Naive thymus-derived CD4-positive, alpha-beta T cell (primary cell): ENCODE measurements at regions not wholly inside any gene's neighbourhood (a gene's known extent, or its start where the extent isn't known, plus 50 kb on each side); places are given as distances from the start of the nearest gene placed in this dataset.
A peak's percentile ranks its signal among the peaks of the same experiment; 100 is the strongest.

Experiments
- ATAC-seq: fragments of 150-1000 bp; cut with Tn5 transposase; 2 replicates; pipeline ENCODE4 v1.10.0; 2021; ENCODE audit warnings: mild to moderate bottlenecking, moderate library complexity
- CTCF ChIA-PET: fragments of 350-600 bp; sonication (Branson Sonifier 250); formaldehyde crosslinking; loops from one replicate; lab custom pipeline; 2021; ENCODE audit warnings: antibody characterized with exemption; lab: Charles Lee
- POLR2A ChIA-PET: fragments of 350-600 bp; sonication (Branson Sonifier 250); formaldehyde crosslinking; loops from one replicate; lab custom pipeline; 2021; ENCODE audit warnings: antibody characterized with exemption, inconsistent platforms; lab: Charles Lee
- DNase-seq, 9 donors: peaks; one replicate each; pipeline versions ENCODE4 v3.0.0 to v3.0.0-alpha.2; 2020 to 2022; ENCODE audit warnings: mixed read lengths in 1 of 9
- H3K27ac ChIP-seq: one replicate; pipeline ENCODE4 v1.7.0; 2013; ENCODE audit warnings: mild to moderate bottlenecking, low read depth, low read length, moderate library complexity
- H3K27me3 ChIP-seq, 2 donors: one replicate each; pipeline ENCODE4 v1.7.0; 2013; ENCODE audit warnings: low read length in 2 of 2, mild to moderate bottlenecking in 2 of 2, moderate library complexity in 2 of 2; ENCODE audit not compliant: control insufficient read depth in 2 of 2, insufficient read depth in 2 of 2
- H3K36me3 ChIP-seq, 3 experiments: 1 replicate in 2 of 3; 2 replicates in 1 of 3; pipeline ENCODE4 v1.7.0; 2013; ENCODE audit warnings: low read length in 3 of 3, mild to moderate bottlenecking in 3 of 3, moderate library complexity in 1 of 3; ENCODE audit not compliant: insufficient read depth in 3 of 3, control insufficient read depth in 2 of 3
- H3K4me1 ChIP-seq, 2 donors: one replicate each; pipeline ENCODE4 v1.7.0; 2013; ENCODE audit warnings: low read length in 2 of 2, mild to moderate bottlenecking in 2 of 2, moderate library complexity in 1 of 2; ENCODE audit not compliant: control insufficient read depth in 2 of 2, insufficient read depth in 2 of 2
- H3K4me3 ChIP-seq: 2 replicates; pipeline ENCODE4 v1.7.0; 2013; ENCODE audit warnings: mild to moderate bottlenecking, low read length
- H3K9me3 ChIP-seq, 3 experiments: 1 replicate in 2 of 3; 2 replicates in 1 of 3; pipeline ENCODE4 v1.7.0; 2013; ENCODE audit warnings: low read length in 3 of 3; ENCODE audit not compliant: control insufficient read depth in 2 of 3
- H3K27ac Mint-ChIP-seq, 9 donors: one replicate each; pipeline ENCODE4 v1.8.0; 2020 to 2022; ENCODE audit warnings: mixed read lengths in 9 of 9, mild to moderate bottlenecking in 8 of 9, moderate library complexity in 5 of 9, inconsistent platforms in 2 of 9
- H3K27me3 Mint-ChIP-seq, 5 donors: one replicate each; pipeline ENCODE4 v1.8.0; 2021 to 2022; ENCODE audit warnings: mixed read lengths in 5 of 5, mild to moderate bottlenecking in 1 of 5
- H3K36me3 Mint-ChIP-seq, 5 donors: one replicate each; pipeline ENCODE4 v1.8.0; 2020 to 2022; ENCODE audit warnings: mixed read lengths in 5 of 5, mild to moderate bottlenecking in 3 of 5, inconsistent platforms in 1 of 5
- H3K4me1 Mint-ChIP-seq, 7 donors: one replicate each; pipeline ENCODE4 v1.8.0; 2020 to 2022; ENCODE audit warnings: mixed read lengths in 7 of 7, mild to moderate bottlenecking in 3 of 7, inconsistent platforms in 1 of 7
- H3K4me3 Mint-ChIP-seq, 10 donors: one replicate each; pipeline ENCODE4 v1.8.0; 2020 to 2022; ENCODE audit warnings: mild to moderate bottlenecking in 10 of 10, mixed read lengths in 10 of 10, moderate library complexity in 6 of 10, inconsistent platforms in 2 of 10
- H3K9me3 Mint-ChIP-seq, 11 donors: one replicate each; pipeline ENCODE4 v1.8.0; 2020 to 2022; ENCODE audit warnings: mixed read lengths in 11 of 11, mild to moderate bottlenecking in 4 of 11, inconsistent platforms in 1 of 11, moderate library complexity in 1 of 11
- intact Hi-C, 2 donors: fragments of 100-400 bp; cut with micrococcal nuclease; formaldehyde crosslinking; loops; one replicate each; pipeline ENCODE4 v1.15.1; 2023

DNA sequence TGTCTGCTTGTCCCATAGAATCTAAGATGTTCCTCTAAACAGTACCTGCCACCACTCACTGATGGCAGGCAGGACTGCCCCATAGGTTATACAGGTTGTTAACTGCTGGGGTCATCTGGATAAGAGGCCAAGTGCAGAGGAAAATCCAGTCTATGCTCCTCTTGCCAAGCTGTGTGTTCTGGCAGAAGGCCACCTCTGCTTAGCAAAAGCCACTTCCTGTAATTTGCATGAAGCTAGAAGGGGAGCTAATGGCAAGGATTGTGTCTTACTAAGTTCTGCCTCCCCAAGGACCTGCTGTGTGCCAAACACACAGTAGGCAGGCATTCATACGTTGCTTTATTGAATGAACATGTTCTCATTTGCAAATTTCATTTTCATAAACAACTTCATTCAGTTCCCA, 445.4 kb downstream of the BCL11B start:
- ATAC-seq (no peak), DNase-seq (peak in 5 of 9 donors; percentile 13 to 30 (median 20))
- Mint-ChIP-seq H3K27me3 (peaks cover 0 to 2% (median 0%) of the 10 kb centered on the region in 5 donors), H3K4me3 (no peak overlapping the region), H3K4me1 (peaks cover 0 to 34% (median 18%) of the 10 kb centered on the region in 7 donors), H3K27ac (peak overlapping the region in 1 of 9 donors; percentile 23), H3K36me3 (no peaks in the 10 kb centered on the region), H3K9me3 (no peaks in the 10 kb centered on the region)
- Histone ChIP-seq H3K36me3 (no peaks in the 10 kb centered on the region), H3K27ac (no peak overlapping the region), H3K4me3 (no peak overlapping the region), H3K27me3 (no peaks in the 10 kb centered on the region), H3K9me3 (no peaks in the 10 kb centered on the region), H3K4me1 (peaks cover 7 to 9% of the 10 kb centered on the region in 2 donors)
- ChIA-PET CTCF (no interaction called here), POLR2A (no interaction called here)
- intact Hi-C loops: no loop called here

DNA sequence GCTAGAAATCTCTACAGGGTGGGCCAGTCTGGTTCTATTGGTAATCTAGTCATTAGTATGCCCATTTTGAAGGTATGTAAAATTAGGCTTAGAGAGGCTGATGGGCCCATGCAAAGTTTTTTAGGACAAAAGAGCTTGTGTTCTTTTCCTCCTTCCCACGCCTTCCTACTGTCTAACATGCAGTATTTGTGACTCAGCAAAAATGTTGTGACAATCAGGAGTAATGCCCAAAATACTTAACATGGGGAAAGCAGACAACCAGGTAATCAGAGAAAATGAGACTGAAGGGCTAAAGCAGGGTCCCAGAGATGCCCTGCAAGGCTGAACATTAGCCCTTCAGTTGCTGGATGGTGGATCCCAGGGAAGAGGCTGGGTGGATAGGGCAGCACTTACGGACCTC, 437.9 kb downstream of the BCL11B start:
- H3K27me3 ChIP-seq: no peaks in the 10 kb centered on the region
- no peaks in the 10 kb centered on the region for H3K36me3 ChIP-seq
- peaks cover 0 to 3% (median 0%) of the 10 kb centered on the region in 7 donors for H3K4me1 Mint-ChIP-seq
- no peaks in the 10 kb centered on the region for H3K9me3 Mint-ChIP-seq
- H3K27ac Mint-ChIP-seq: no peak overlapping the region
- H3K4me3 ChIP-seq: no peak overlapping the region
- ChIA-PET CTCF (no interaction called here), POLR2A (no interaction called here)
- no peaks in the 10 kb centered on the region for H3K9me3 ChIP-seq
- H3K36me3 Mint-ChIP-seq: no peaks in the 10 kb centered on the region
- intact Hi-C loops: no loop called here
- H3K4me3 Mint-ChIP-seq: no peak overlapping the region
- ATAC-seq: no peak
- DNase-seq: no peak
- no peak overlapping the region for H3K27ac ChIP-seq
- H3K4me1 ChIP-seq: no peaks in the 10 kb centered on the region
- no peaks in the 10 kb centered on the region for H3K27me3 Mint-ChIP-seq

DNA sequence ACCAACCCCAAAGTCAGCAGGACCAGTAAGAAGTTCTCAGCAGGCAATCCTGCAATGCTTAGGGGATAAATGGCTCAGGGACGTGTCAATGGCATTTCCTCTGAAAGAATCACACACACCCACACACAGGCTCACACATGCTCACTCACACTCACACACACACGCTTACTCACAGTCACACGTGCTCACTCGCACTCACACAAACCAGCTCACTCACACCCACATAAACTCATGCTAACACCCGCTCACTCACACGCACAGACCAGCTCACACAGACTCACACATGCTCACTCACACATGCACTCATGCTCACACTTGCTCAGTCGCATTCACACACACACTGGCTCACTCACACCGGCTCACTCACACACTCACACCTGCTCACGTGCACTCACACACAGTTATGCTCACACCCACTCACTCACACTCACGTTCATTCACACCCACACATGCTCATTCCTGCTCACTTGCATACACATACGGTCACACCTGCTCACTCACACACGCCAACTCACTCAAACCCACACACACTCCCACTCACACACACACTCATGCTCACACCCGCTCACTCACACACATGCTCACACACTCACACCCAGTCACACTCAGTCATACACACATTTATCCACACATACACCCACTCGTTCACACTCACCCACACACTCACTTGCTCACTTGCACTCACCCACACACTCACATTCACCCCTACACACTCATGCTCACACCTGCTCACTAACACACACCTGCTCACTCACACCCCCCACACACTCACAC, 436.8 kb downstream of the BCL11B start:
- intact Hi-C loops: no loop called here
- H3K4me1 Mint-ChIP-seq: peaks cover 0 to 10% (median 0%) of the 10 kb centered on the region in 7 donors
- CTCF ChIA-PET: no interaction called here

DNA sequence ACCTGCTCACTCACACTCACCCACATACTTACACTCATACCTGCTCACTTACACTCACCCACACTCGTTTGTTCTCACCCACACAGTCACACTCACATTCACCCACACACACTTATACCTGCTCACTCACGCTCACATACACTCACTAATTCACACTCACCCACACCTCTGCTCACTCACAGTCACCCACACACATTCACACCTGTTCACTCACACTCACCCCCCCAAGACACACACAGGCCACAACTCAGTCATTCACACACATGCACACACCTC, 436.2 kb downstream of the BCL11B start:
- Mint-ChIP-seq H3K27ac (no peak overlapping the region), H3K9me3 (no peaks in the 10 kb centered on the region), H3K27me3 (no peaks in the 10 kb centered on the region), H3K36me3 (no peaks in the 10 kb centered on the region), H3K4me3 (no peak overlapping the region), H3K4me1 (peaks cover 0 to 12% (median 0%) of the 10 kb centered on the region in 7 donors)
- Histone ChIP-seq H3K4me1 (no peaks in the 10 kb centered on the region), H3K27ac (no peak overlapping the region), H3K4me3 (no peak overlapping the region), H3K9me3 (no peaks in the 10 kb centered on the region), H3K36me3 (no peaks in the 10 kb centered on the region), H3K27me3 (no peaks in the 10 kb centered on the region)
- no peak for DNase-seq
- peak; percentile 16 for ATAC-seq
- ChIA-PET POLR2A (no interaction called here), CTCF (no interaction called here)
- intact Hi-C loops: no loop called here

More for the DNA sequence above, 436.8 kb downstream of the BCL11B start:
- Mint-ChIP-seq H3K4me3 (no peak overlapping the region), H3K9me3 (no peaks in the 10 kb centered on the region), H3K36me3 (no peaks in the 10 kb centered on the region), H3K27ac (no peak overlapping the region), H3K27me3 (no peaks in the 10 kb centered on the region)
- POLR2A ChIA-PET: no interaction called here
- peak; percentile 29 for ATAC-seq
- H3K4me3 ChIP-seq: no peak overlapping the region
- no peaks in the 10 kb centered on the region for H3K27me3 ChIP-seq
- no peaks in the 10 kb centered on the region for H3K4me1 ChIP-seq
- no peak overlapping the region for H3K27ac ChIP-seq
- H3K9me3 ChIP-seq: no peaks in the 10 kb centered on the region
- no peaks in the 10 kb centered on the region for H3K36me3 ChIP-seq
- DNase-seq: no peak

DNA sequence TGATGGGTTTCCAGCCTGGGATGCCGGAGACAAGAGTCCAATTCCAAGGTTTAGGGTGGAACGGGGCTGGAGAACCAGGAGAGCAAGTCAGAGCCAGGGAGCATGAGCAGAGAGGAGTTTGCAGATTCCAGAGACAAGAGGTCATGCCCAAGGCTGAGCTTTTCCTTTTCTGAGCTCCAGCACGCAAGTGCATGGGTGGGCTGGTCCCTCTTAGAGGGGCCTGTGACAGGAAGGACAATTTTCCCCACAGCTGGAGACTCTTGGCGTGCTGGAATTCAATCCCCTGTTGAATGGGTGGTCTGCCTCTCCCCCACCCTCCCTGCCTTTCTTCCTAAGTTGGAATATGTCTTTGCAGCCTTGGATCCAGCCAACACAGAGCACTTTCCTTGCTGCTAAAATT, 431.9 kb downstream of the BCL11B start:
- Mint-ChIP-seq H3K9me3 (no peaks in the 10 kb centered on the region), H3K27me3 (no peaks in the 10 kb centered on the region), H3K27ac (no peak overlapping the region), H3K4me1 (peaks cover 4 to 30% (median 13%) of the 10 kb centered on the region in 7 donors), H3K36me3 (no peaks in the 10 kb centered on the region), H3K4me3 (no peak overlapping the region)
- no peaks in the 10 kb centered on the region for H3K4me1 ChIP-seq
- no peaks in the 10 kb centered on the region for H3K9me3 ChIP-seq
- no peaks in the 10 kb centered on the region for H3K36me3 ChIP-seq
- H3K4me3 ChIP-seq: no peak overlapping the region
- CTCF ChIA-PET: no interaction called here
- DNase-seq (no peak), ATAC-seq (no peak)
- POLR2A ChIA-PET: no interaction called here
- intact Hi-C loops: no loop called here
- no peaks in the 10 kb centered on the region for H3K27me3 ChIP-seq
- no peak overlapping the region for H3K27ac ChIP-seq

DNA sequence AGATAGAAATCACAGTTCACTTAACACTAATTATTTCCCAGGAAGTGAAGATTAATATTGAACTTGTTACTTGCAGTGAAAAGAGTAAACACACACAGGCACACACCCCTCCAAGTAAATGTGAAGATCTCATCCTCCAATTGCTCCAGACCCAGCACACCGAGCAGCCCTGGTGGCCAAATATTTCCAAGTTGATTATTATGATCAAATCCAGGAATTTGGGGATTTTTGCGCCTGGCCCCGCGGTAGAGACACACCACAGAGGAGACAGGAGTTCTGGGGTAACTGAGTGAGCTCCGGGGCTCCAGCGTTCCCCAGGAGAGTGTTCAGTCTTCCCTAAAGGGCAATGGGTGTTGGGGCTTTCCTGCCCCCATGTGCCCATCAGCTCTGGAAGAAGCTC, 431.5 kb downstream of the BCL11B start:
- Mint-ChIP-seq H3K4me3 (no peak overlapping the region), H3K27me3 (no peaks in the 10 kb centered on the region), H3K36me3 (no peaks in the 10 kb centered on the region), H3K27ac (no peak overlapping the region), H3K4me1 (peaks cover 4 to 30% (median 17%) of the 10 kb centered on the region in 7 donors), H3K9me3 (no peaks in the 10 kb centered on the region)
- DNase-seq: no peak
- intact Hi-C loops: no loop called here
- Histone ChIP-seq H3K27me3 (no peaks in the 10 kb centered on the region), H3K9me3 (no peaks in the 10 kb centered on the region), H3K4me1 (no peaks in the 10 kb centered on the region), H3K4me3 (no peak overlapping the region), H3K27ac (no peak overlapping the region), H3K36me3 (no peaks in the 10 kb centered on the region)
- ATAC-seq: no peak
- POLR2A ChIA-PET: no interaction called here
- CTCF ChIA-PET: no interaction called here

DNA sequence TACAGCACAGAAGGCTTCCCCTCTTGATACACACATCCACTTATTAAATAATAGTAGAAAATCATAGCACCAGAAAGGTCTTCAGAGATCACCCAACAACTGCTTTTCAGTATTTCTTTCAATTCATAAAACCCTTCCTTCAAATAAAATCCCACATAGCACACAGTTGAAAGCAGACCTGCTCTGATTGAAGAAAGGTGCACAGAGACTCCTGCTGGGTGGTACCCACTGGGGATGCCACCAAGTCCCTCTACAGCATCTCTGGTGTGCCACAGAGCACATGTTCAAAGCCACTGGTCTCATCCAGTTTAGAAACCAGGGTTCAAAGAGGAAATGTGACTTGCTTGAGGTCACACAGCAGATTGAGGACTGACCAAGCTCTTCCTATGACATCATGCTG, 427.5 kb downstream of the BCL11B start:
- peaks cover 0 to 8% (median 0%) of the 10 kb centered on the region in 5 donors for H3K27me3 Mint-ChIP-seq
- Histone ChIP-seq H3K9me3 (no peaks in the 10 kb centered on the region), H3K4me3 (no peak overlapping the region), H3K27ac (no peak overlapping the region), H3K4me1 (no peaks in the 10 kb centered on the region), H3K27me3 (no peaks in the 10 kb centered on the region), H3K36me3 (no peaks in the 10 kb centered on the region)
- intact Hi-C loops: no loop called here
- ChIA-PET CTCF (no interaction called here), POLR2A (no interaction called here)
- H3K4me1 Mint-ChIP-seq: peaks cover 4 to 35% (median 17%) of the 10 kb centered on the region in 7 donors
- no peak for DNase-seq
- no peak overlapping the region for H3K4me3 Mint-ChIP-seq
- H3K27ac Mint-ChIP-seq: peak overlapping the region in 1 of 9 donors; percentile 27
- H3K36me3 Mint-ChIP-seq: no peaks in the 10 kb centered on the region
- peaks cover 0 to 5% (median 0%) of the 10 kb centered on the region in 11 donors for H3K9me3 Mint-ChIP-seq
- no peak for ATAC-seq
